ENCODE measurements at regions not wholly inside any gene's neighbourhood (a gene's known extent, or its start where the extent isn't known, plus 50 kb on each side); places are given as distances from the start of the nearest gene placed in this dataset.

- TF ChIP-seq, protein P1, sequence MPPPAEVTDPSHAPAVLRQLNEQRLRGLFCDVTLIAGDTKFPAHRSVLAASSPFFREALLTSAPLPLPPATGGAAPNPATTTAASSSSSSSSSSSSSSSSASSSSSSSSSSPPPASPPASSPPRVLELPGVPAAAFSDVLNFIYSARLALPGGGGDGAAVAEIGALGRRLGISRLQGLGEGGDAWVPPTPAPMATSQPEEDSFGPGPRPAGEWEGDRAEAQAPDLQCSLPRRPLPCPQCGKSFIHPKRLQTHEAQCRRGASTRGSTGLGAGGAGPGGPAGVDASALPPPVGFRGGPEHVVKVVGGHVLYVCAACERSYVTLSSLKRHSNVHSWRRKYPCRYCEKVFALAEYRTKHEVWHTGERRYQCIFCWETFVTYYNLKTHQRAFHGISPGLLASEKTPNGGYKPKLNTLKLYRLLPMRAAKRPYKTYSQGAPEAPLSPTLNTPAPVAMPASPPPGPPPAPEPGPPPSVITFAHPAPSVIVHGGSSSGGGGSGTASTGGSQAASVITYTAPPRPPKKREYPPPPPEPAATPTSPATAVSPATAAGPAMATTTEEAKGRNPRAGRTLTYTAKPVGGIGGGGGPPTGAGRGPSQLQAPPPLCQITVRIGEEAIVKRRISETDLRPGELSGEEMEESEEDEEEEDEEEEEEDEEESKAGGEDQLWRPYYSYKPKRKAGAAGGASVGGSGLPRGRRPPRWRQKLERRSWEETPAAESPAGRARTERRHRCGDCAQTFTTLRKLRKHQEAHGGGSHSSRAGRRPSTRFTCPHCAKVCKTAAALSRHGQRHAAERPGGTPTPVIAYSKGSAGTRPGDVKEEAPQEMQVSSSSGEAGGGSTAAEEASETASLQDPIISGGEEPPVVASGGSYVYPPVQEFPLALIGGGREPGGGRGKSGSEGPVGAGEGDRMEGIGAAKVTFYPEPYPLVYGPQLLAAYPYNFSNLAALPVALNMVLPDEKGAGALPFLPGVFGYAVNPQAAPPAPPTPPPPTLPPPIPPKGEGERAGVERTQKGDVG (CRISPR knock-in tag; IDR thresholded peaks at IDR 0.05) = no peak
- TF ChIP-seq RAD21 (IDR thresholded peaks at IDR 0.05; ENCODE audit: insufficient read depth, low read depth, low read length) (no peak), LARP7 (IDR thresholded peaks at IDR 0.05) (no peak), EP300 (IDR thresholded peaks at IDR 0.05; ENCODE audit: borderline replicate concordance in 1 of 2, control insufficient read depth in 1 of 2, low read depth in 2 of 2, low read length in 2 of 2) (no peak), ZNF687 (IDR thresholded peaks at IDR 0.05) (no peak), JUND (IDR thresholded peaks at IDR 0.05; ENCODE audit: low read depth, low read length) (no peak), CBX5 (IDR thresholded peaks at IDR 0.05; ENCODE audit: low read depth) (no peak), BCLAF1 (IDR thresholded peaks at IDR 0.05) (no peak), RUNX3 (IDR thresholded peaks at IDR 0.05; ENCODE audit: low read length) (no peak), RAD51 (IDR thresholded peaks at IDR 0.05) (no peak), ZNF384 (IDR thresholded peaks at IDR 0.05; ENCODE audit: borderline replicate concordance, low read depth, low read length) (no peak), NFYB (IDR thresholded peaks at IDR 0.05; ENCODE audit: insufficient read depth, low read depth, low read length) (no peak)
- TF ChIP-seq, protein P2, sequence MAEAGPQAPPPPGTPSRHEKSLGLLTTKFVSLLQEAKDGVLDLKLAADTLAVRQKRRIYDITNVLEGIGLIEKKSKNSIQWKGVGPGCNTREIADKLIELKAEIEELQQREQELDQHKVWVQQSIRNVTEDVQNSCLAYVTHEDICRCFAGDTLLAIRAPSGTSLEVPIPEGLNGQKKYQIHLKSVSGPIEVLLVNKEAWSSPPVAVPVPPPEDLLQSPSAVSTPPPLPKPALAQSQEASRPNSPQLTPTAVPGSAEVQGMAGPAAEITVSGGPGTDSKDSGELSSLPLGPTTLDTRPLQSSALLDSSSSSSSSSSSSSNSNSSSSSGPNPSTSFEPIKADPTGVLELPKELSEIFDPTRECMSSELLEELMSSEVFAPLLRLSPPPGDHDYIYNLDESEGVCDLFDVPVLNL (IDR thresholded peaks at IDR 0.05; ENCODE audit: low read depth, low read length) = no peak
- TF ChIP-seq, protein P3, sequence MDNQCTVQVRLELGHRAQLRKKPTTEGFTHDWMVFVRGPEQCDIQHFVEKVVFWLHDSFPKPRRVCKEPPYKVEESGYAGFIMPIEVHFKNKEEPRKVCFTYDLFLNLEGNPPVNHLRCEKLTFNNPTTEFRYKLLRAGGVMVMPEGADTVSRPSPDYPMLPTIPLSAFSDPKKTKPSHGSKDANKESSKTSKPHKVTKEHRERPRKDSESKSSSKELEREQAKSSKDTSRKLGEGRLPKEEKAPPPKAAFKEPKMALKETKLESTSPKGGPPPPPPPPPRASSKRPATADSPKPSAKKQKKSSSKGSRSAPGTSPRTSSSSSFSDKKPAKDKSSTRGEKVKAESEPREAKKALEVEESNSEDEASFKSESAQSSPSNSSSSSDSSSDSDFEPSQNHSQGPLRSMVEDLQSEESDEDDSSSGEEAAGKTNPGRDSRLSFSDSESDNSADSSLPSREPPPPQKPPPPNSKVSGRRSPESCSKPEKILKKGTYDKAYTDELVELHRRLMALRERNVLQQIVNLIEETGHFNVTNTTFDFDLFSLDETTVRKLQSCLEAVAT (IDR thresholded peaks at IDR 0.05) = no peak
These were observed 539.8 kb downstream of the EPHA7 start (continued) for GRCh38 chr6:92879526-92879925.

Measured in GM12878 (cell line).